ENCODE measurements at regions not wholly inside any gene's neighbourhood (a gene's known extent, or its start where the extent isn't known, plus 50 kb on each side); places are given as distances from the start of the nearest gene placed in this dataset.
"Not testable (repeated sequence)": the region's sequence is repeated elsewhere in the genome, so short reads cannot be mapped to it uniquely, and the experiment has no call there.

- no peak for DNase-seq (ENCODE audit: low read depth in 2 of 2)
Observed at GRCh38 chr7:51376420-51377092, 59.9 kb upstream of the COBL start.

- DNase-seq (ENCODE audit: low read depth in 2 of 2), result no peak
Observed at GRCh38 chr7:51374936-51375335, 58.3 kb upstream of the COBL start.

- not testable (repeated sequence) for DNase-seq (ENCODE audit: low read depth in 2 of 2)
Observed at GRCh38 chr7:51373607-51374006, 57.0 kb upstream of the COBL start.

- no peak for DNase-seq (ENCODE audit: low read depth in 2 of 2)
Observed at GRCh38 chr7:51369746-51370145, 53.1 kb upstream of the COBL start.

- not testable (repeated sequence) for DNase-seq (ENCODE audit: low read depth in 2 of 2)
Observed at GRCh38 chr7:51369228-51369627, 52.6 kb upstream of the COBL start.

DNA sequence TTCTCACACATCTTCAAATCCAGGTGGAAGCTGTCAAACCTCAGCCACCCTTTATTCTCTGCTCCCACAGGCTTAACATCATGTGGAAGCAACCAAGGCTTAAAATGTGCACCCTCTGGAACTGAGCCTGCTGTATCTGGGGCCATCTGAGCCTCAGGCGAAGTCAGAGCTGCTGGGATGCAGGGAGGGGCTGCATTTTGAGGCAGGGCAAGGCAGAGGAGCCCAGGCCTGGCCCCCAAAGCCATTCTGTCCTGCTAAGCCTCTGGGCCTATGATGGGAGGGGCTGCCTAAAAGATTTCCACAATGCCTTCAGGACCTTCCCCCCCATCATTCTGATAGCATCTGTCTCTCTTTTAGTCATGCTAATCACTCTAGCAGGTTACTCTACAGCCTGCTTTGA is 51.7 kb upstream of the COBL start:
- no peak for DNase-seq (ENCODE audit: low read depth in 2 of 2)

- no peak for DNase-seq (ENCODE audit: low read depth in 2 of 2)
Observed at GRCh38 chr7:51367614-51367968, 51.0 kb upstream of the COBL start.

DNA sequence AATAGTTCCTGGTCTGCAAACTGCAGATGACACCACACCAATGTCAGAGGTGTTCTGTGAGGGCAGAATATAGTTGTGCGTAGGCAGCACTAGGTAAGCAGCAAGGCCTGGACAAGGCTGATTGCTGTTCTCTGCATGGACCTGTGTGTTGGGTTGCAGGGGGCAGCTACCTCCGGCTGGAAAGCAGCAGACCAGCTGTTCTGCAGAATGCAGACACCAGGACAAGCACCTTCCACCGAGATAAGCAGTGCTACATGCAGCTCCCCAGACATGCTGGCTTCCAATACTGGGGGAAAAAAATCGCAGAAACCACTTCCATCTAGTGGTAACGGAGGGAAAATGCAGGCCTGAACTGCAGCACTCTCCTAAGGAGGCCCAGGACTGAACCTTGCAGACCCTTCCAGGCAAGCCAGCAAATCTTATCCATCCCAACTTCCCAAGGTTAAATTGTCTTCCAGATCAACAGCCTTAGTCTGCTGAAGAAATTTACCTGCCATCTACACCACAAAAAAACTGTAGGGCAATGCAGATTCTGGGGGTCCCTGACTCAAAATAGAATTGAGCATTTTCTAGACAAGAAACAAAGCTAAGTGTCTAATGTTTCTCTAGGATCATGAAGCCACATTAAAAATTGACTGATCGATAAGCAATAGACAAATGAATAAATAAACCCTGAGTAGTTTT is 50.5 kb upstream of the COBL start:
- DNase-seq (ENCODE audit: low read depth in 2 of 2), result no peak
